ENCODE measurements at regions not wholly inside any gene's neighbourhood (a gene's known extent, or its start where the extent isn't known, plus 50 kb on each side); places are given as distances from the start of the nearest gene placed in this dataset.

DNA sequence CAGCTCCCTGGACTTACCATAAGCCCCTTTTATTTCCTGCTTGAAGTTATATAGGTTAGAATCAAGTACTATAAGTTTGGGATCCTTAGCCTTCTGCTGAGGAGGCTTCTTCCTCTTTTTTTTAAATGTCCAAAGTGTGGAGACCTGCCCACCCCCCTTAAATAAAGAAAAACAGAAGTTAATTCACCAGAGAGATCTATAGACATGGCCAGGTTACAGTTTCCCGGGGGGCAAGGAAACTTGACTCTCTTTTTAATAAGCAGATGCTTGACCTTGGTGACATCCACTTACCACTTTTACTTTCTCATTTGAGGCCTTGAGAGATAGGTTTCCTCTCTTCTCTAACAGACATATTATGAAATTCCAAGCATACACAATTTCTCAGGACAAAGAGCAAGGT, 88.3 kb downstream of the BMP2 start:
- Histone ChIP-seq H3K9me3 (ENCODE audit: control insufficient read depth, low read depth, low read length) (no peaks in the 10 kb centered on the region), H4K20me1 (ENCODE audit: control insufficient read depth, extremely low read depth, insufficient read depth, low read length) (no peaks in the 10 kb centered on the region), H3K4me1 (ENCODE audit: control insufficient read depth, extremely low read depth, insufficient read depth, low read length) (no peaks in the 10 kb centered on the region), H3K79me2 (ENCODE audit: control insufficient read depth, insufficient read depth, low read length) (no peaks in the 10 kb centered on the region), H3K27me3 (ENCODE audit: control insufficient read depth, extremely low read depth, insufficient read depth, low read length) (no peaks in the 10 kb centered on the region), H2AFZ (ENCODE audit: control insufficient read depth, low read length) (no peak overlapping the region), H3K4me3 (ENCODE audit: control insufficient read depth in 2 of 3, extremely low read depth in 1 of 3, insufficient read depth in 2 of 3, low read depth in 1 of 3, low read length in 3 of 3) (no peak overlapping the region), H3K36me3 (ENCODE audit: control insufficient read depth in 2 of 2, extremely low read depth in 1 of 2, insufficient read depth in 2 of 2, low read length in 2 of 2) (no peaks in the 10 kb centered on the region), H3K4me2 (ENCODE audit: control insufficient read depth, extremely low read depth, insufficient read depth, low read depth, low read length) (no peak overlapping the region), H3K9ac (ENCODE audit: control insufficient read depth, extremely low read depth, insufficient read depth, low read length) (no peak overlapping the region), H3K9me1 (ENCODE audit: control insufficient read depth, extremely low read depth, insufficient read depth, low read length) (no peaks in the 10 kb centered on the region), H3K27ac (ENCODE audit: control insufficient read depth, insufficient read depth, low read length) (no peak overlapping the region)
- DNase-seq (ENCODE audit: low read depth, low spot score) (no peak), FAIRE-seq (no peak)
- no peak for TF ChIP-seq EZH2 (IDR thresholded peaks at IDR 0.05; ENCODE audit: low read length)
- TF ChIP-seq, protein P1, sequence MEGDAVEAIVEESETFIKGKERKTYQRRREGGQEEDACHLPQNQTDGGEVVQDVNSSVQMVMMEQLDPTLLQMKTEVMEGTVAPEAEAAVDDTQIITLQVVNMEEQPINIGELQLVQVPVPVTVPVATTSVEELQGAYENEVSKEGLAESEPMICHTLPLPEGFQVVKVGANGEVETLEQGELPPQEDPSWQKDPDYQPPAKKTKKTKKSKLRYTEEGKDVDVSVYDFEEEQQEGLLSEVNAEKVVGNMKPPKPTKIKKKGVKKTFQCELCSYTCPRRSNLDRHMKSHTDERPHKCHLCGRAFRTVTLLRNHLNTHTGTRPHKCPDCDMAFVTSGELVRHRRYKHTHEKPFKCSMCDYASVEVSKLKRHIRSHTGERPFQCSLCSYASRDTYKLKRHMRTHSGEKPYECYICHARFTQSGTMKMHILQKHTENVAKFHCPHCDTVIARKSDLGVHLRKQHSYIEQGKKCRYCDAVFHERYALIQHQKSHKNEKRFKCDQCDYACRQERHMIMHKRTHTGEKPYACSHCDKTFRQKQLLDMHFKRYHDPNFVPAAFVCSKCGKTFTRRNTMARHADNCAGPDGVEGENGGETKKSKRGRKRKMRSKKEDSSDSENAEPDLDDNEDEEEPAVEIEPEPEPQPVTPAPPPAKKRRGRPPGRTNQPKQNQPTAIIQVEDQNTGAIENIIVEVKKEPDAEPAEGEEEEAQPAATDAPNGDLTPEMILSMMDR (optimal IDR thresholded peaks at IDR 0.05 in 1 of 3, IDR thresholded peaks at IDR 0.05 in 1 of 3, conservative IDR thresholded peaks at IDR 0.05 in 1 of 3; ENCODE audit: extremely low read depth in 1 of 3, insufficient read depth in 2 of 3, low read length in 3 of 3) = no peak
- dilution Hi-C loops (cut with MboI; ENCODE audit: extremely low pct_ligation_motif_present, low sequenced_read_pairs) = no loop called here

DNA sequence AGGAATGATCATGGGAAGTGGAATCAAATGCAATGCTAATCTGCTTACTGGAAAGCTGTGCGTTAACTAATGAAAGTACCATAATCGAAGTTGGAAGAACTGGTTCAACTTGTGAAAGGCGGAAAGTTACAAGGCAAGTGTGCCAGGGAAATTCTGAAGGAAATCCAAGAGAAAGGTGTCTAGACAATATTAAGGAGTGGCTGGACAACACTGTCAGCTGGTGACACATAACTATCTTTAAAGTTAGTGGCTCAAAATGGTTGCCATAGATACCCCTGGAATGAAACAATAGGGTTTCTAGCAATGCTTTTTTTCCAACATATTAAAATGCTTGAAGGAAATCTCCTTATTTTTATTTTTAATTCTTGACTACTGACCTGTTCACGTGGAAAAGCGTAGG, 90.4 kb downstream of the BMP2 start:
- H3K4me3 ChIP-seq (ENCODE audit: control insufficient read depth in 2 of 3, extremely low read depth in 1 of 3, insufficient read depth in 2 of 3, low read depth in 1 of 3, low read length in 3 of 3) = no peak overlapping the region
- H3K4me1 ChIP-seq (ENCODE audit: control insufficient read depth, extremely low read depth, insufficient read depth, low read length) = no peaks in the 10 kb centered on the region
- no peak overlapping the region for H3K9ac ChIP-seq (ENCODE audit: control insufficient read depth, extremely low read depth, insufficient read depth, low read length)
- no peaks in the 10 kb centered on the region for H3K9me3 ChIP-seq (ENCODE audit: control insufficient read depth, low read depth, low read length)
- FAIRE-seq (peak; percentile 32), DNase-seq (ENCODE audit: low read depth, low spot score) (no peak)
- H3K36me3 ChIP-seq (ENCODE audit: control insufficient read depth in 2 of 2, extremely low read depth in 1 of 2, insufficient read depth in 2 of 2, low read length in 2 of 2) = no peaks in the 10 kb centered on the region
- no peaks in the 10 kb centered on the region for H3K27me3 ChIP-seq (ENCODE audit: control insufficient read depth, extremely low read depth, insufficient read depth, low read length)
- H2AFZ ChIP-seq (ENCODE audit: control insufficient read depth, low read length) = peak overlapping the region; percentile 4
- H4K20me1 ChIP-seq (ENCODE audit: control insufficient read depth, extremely low read depth, insufficient read depth, low read length) = no peaks in the 10 kb centered on the region
- H3K79me2 ChIP-seq (ENCODE audit: control insufficient read depth, insufficient read depth, low read length) = no peaks in the 10 kb centered on the region
- dilution Hi-C loops (cut with MboI; ENCODE audit: extremely low pct_ligation_motif_present, low sequenced_read_pairs) = no loop called here
- H3K9me1 ChIP-seq (ENCODE audit: control insufficient read depth, extremely low read depth, insufficient read depth, low read length) = no peaks in the 10 kb centered on the region
- H3K4me2 ChIP-seq (ENCODE audit: control insufficient read depth, extremely low read depth, insufficient read depth, low read depth, low read length) = no peak overlapping the region
- no peak overlapping the region for H3K27ac ChIP-seq (ENCODE audit: control insufficient read depth, insufficient read depth, low read length)
- TF ChIP-seq, protein P1 (optimal IDR thresholded peaks at IDR 0.05 in 1 of 3, IDR thresholded peaks at IDR 0.05 in 1 of 3, conservative IDR thresholded peaks at IDR 0.05 in 1 of 3; ENCODE audit: extremely low read depth in 1 of 3, insufficient read depth in 2 of 3, low read length in 3 of 3) = no peak
- TF ChIP-seq EZH2 (IDR thresholded peaks at IDR 0.05; ENCODE audit: low read length) = no peak

Data from keratinocyte (primary cell).